ENCODE measurements at regions not wholly inside any gene's neighbourhood (a gene's known extent, or its start where the extent isn't known, plus 50 kb on each side); places are given as distances from the start of the nearest gene placed in this dataset.

DNA sequence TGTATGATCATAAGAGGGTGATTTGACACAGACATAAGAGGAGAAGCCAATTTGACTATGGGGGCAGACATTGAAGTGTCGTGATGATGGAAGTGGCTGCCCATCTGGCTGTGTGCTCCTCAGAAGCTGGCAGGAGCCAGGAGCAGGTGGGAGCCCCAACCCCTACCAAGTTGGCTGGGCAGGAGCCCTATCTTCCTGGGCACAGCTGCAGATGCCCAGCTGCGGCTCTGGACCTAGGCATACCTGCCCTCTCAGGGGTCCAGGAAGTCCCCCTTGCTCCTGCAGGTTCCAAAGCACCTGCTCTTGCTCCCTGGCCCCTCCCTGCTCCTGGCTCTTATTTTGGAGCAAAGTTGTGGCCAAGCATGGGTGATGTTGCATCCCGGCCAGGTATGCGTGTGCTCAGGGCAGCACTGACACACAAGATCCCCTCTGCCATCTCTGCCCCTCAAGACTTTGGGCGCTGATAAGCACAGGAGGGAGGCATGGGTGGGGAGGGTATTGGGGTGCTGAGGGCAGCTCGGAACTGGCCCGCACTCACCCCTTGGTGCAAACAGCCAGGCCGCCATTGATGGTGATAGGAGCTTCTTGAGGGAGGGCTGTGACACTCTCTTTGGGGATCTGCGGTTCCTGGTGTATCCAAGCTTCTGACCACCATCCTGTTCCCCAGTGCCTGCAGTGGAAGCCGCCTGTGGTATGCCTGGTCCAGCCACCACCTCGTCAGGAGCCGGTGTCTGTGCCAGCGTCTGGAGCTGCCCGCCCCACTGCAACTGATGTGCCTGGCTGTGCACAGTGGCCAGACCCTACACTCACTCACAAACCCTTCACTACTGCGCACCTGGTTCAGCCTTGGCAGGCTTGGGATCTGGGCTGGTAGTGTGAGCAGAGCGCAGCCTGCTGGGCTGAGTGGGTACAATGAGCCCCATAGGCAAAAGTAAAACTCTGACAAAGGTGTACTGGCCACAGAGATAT, 230.9 kb downstream of the CDH9 start:
- Histone ChIP-seq H3K9ac (ENCODE audit: insufficient read depth, low read depth, low read length) (no peak overlapping the region), H3K4me2 (ENCODE audit: low read depth, low read length) (no peak overlapping the region), H3K27me3 (ENCODE audit: control insufficient read depth in 1 of 2, insufficient read depth in 2 of 2, low read length in 2 of 2) (no peaks in the 10 kb centered on the region), H3K4me3 (replicated peaks in 1 of 3; ENCODE audit: insufficient read depth in 1 of 3, low read depth in 2 of 3, low read length in 3 of 3) (no peak overlapping the region), H3K79me2 (ENCODE audit: insufficient read depth, low read length) (no peaks in the 10 kb centered on the region), H2AFZ (ENCODE audit: low read length) (no peak overlapping the region), H4K20me1 (ENCODE audit: insufficient read depth, low read length) (no peaks in the 10 kb centered on the region), H3K36me3 (replicated peaks in 1 of 2; ENCODE audit: control insufficient read depth in 1 of 2, insufficient read depth in 2 of 2, low read length in 2 of 2) (no peaks in the 10 kb centered on the region), H3K27ac (ENCODE audit: extremely low read length, insufficient read depth, low read length) (no peak overlapping the region), H3K9me3 (ENCODE audit: low read length) (peaks cover 7% of the 10 kb centered on the region), H3K4me1 (ENCODE audit: insufficient read depth, low read length) (no peaks in the 10 kb centered on the region)
- 24% methylated on average over 9 of the region's 16 CpGs for WGBS (ENCODE audit: low lambda C conversion rate)
- POLR2A ChIA-PET, result no interaction called here
- TF ChIP-seq ZNF337 (CRISPR knock-in tag; IDR thresholded peaks at IDR 0.05; ENCODE audit: borderline replicate concordance, low read depth), result no peak
- TF ChIP-seq GLI4 (CRISPR knock-in tag; IDR thresholded peaks at IDR 0.05; ENCODE audit: borderline replicate concordance), result no peak
- no peak for TF ChIP-seq ZNF576 (CRISPR knock-in tag; IDR thresholded peaks at IDR 0.05)
- TF ChIP-seq, protein P1, sequence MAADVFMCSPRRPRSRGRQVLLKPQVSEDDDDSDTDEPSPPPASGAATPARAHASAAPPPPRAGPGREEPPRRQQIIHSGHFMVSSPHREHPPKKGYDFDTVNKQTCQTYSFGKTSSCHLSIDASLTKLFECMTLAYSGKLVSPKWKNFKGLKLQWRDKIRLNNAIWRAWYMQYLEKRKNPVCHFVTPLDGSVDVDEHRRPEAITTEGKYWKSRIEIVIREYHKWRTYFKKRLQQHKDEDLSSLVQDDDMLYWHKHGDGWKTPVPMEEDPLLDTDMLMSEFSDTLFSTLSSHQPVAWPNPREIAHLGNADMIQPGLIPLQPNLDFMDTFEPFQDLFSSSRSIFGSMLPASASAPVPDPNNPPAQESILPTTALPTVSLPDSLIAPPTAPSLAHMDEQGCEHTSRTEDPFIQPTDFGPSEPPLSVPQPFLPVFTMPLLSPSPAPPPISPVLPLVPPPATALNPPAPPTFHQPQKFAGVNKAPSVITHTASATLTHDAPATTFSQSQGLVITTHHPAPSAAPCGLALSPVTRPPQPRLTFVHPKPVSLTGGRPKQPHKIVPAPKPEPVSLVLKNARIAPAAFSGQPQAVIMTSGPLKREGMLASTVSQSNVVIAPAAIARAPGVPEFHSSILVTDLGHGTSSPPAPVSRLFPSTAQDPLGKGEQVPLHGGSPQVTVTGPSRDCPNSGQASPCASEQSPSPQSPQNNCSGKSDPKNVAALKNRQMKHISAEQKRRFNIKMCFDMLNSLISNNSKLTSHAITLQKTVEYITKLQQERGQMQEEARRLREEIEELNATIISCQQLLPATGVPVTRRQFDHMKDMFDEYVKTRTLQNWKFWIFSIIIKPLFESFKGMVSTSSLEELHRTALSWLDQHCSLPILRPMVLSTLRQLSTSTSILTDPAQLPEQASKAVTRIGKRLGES (CRISPR knock-in tag; IDR thresholded peaks at IDR 0.05; ENCODE audit: borderline replicate concordance), result no peak
- no peak for TF ChIP-seq NR2F2 (IDR thresholded peaks at IDR 0.05; ENCODE audit: borderline replicate concordance, low read depth)
- no peak for TF ChIP-seq MAFK (conservative IDR thresholded peaks at IDR 0.05 in 1 of 2, IDR thresholded peaks at IDR 0.05 in 1 of 2; ENCODE audit: low read length in 2 of 2)
- TF ChIP-seq ZNF589 (CRISPR knock-in tag; conservative IDR thresholded peaks at IDR 0.05), result no peak
- no peak for TF ChIP-seq ZNF225 (CRISPR knock-in tag; IDR thresholded peaks at IDR 0.05)
- no peak for TF ChIP-seq CENPT (CRISPR knock-in tag; IDR thresholded peaks at IDR 0.05; ENCODE audit: low read depth)
- no peak for TF ChIP-seq MXD4 (CRISPR knock-in tag; IDR thresholded peaks at IDR 0.05)
- FAIRE-seq (no peak), ATAC-seq (no peak), DNase-seq (ENCODE audit: low spot score) (no peak)
- CTCF ChIA-PET (ENCODE audit: low intra/inter-chr PET ratio, low total read pairs), result no interaction called here
- in situ Hi-C loops (cut with HindIII; ENCODE audit: extremely low pct_ligation_motif_present, low pct_unique_long_range_greater_than_20kb) (no loop called here), intact Hi-C loops (cut with micrococcal nuclease; ENCODE audit: unreplicated experiment) (no loop called here)
- BruUV-seq (replicated peaks), result no TSS peak
